GM12874 (cell line): ENCODE measurements at regions not wholly inside any gene's neighbourhood (a gene's known extent, or its start where the extent isn't known, plus 50 kb on each side); places are given as distances from the start of the nearest gene placed in this dataset.

Experiments
- CTCF ChIP-seq: IDR thresholded peaks from 2 replicates; pipeline ENCODE4 v1.5.1; 2011; ENCODE audit warnings: low read depth, mild to moderate bottlenecking, control low read depth, low read length, moderate library complexity; ENCODE audit not compliant: insufficient read depth

GRCh38 chr13:82439159-82439904 lies 1442.9 kb downstream of the SLITRK1 start:
- no peak for TF ChIP-seq CTCF

- TF ChIP-seq CTCF, result no peak
These were observed 1444.0 kb downstream of the SLITRK1 start for GRCh38 chr13:82438320-82438719.

GRCh38 chr13:82436099-82436585 lies 1446.1 kb downstream of the SLITRK1 start:
- TF ChIP-seq CTCF, result no peak

GRCh38 chr13:82432949-82433348 lies 1449.3 kb downstream of the SLITRK1 start:
- no peak for TF ChIP-seq CTCF

- TF ChIP-seq CTCF, result no peak
These were observed 1469.5 kb downstream of the SLITRK1 start for GRCh38 chr13:82412749-82413148.

GRCh38 chr13:82407321-82407720 lies 1475.0 kb downstream of the SLITRK1 start:
- TF ChIP-seq CTCF, result no peak

GRCh38 chr13:82374719-82375118 lies 1507.6 kb downstream of the SLITRK1 start:
- TF ChIP-seq CTCF, result no peak
